Activated B cell treated with CpG ODN at 0.5 μM for 24 hours (primary cell): ENCODE measurements at regions not wholly inside any gene's neighbourhood (a gene's known extent, or its start where the extent isn't known, plus 50 kb on each side); places are given as distances from the start of the nearest gene placed in this dataset.
"Not testable (repeated sequence)": the region's sequence is repeated elsewhere in the genome, so short reads cannot be mapped to it uniquely, and the experiment has no call there.

Source experiments
- ATAC-seq: fragments of 200-7000 bp; cut with Tn5 transposase; one replicate; pipeline ENCODE4 v1.10.0; 2021; ENCODE audit warnings: low read depth, mild to moderate bottlenecking, moderate library complexity
- CTCF ChIA-PET: fragments of 350-600 bp; sonication (Branson Sonifier 250); formaldehyde crosslinking; loops from one replicate; lab custom pipeline; 2021; ENCODE audit warnings: antibody characterized with exemption; lab: Charles Lee
- POLR2A ChIA-PET: fragments of 350-600 bp; sonication (Branson Sonifier 250); formaldehyde crosslinking; loops from one replicate; lab custom pipeline; 2021; ENCODE audit warnings: antibody characterized with exemption; lab: Charles Lee
- DNase-seq: peaks from one replicate; pipeline ENCODE4 v3.0.0; 2022
- H3K27ac Mint-ChIP-seq: one replicate; pipeline ENCODE4 v1.8.0; 2020; ENCODE audit warnings: mixed read lengths
- H3K27me3 Mint-ChIP-seq: one replicate; pipeline ENCODE4 v1.8.0; 2021; ENCODE audit warnings: mixed read lengths
- H3K36me3 Mint-ChIP-seq: one replicate; pipeline ENCODE4 v1.8.0; 2021; ENCODE audit warnings: low read depth, mixed read lengths
- H3K4me1 Mint-ChIP-seq: one replicate; pipeline ENCODE4 v1.8.0; 2021; ENCODE audit warnings: mixed read lengths
- H3K4me3 Mint-ChIP-seq: one replicate; pipeline ENCODE4 v1.8.0; 2020; ENCODE audit warnings: mild to moderate bottlenecking, mixed read lengths
- H3K9me3 Mint-ChIP-seq: one replicate; pipeline ENCODE4 v1.8.0; 2020; ENCODE audit warnings: mixed read lengths
- CTCF ChIP-seq: fragments of 200-600 bp; IDR thresholded peaks from one replicate; pipeline ENCODE4 v1.8.0; 2022; ENCODE audit warnings: antibody characterized with exemption, mild to moderate bottlenecking
- intact Hi-C: fragments of 100-400 bp; cut with micrococcal nuclease; formaldehyde crosslinking; loops from one replicate; pipeline ENCODE4 v1.15.1; 2024

GRCh38 chr6:50555982-50556381 is 157.3 kb upstream of the TFAP2D start:
- no peak for DNase-seq
- H3K4me1 Mint-ChIP-seq, result no peaks in the 10 kb centered on the region
- no peaks in the 10 kb centered on the region for H3K36me3 Mint-ChIP-seq
- ChIA-PET POLR2A (no interaction called here), CTCF (no interaction called here)
- H3K4me3 Mint-ChIP-seq, result no peak overlapping the region
- H3K9me3 Mint-ChIP-seq, result peaks cover 7% of the 10 kb centered on the region
- TF ChIP-seq CTCF, result no peak
- no peaks in the 10 kb centered on the region for H3K27me3 Mint-ChIP-seq
- intact Hi-C loops, result no loop called here
- ATAC-seq, result no peak
- H3K27ac Mint-ChIP-seq, result no peak overlapping the region

- H3K4me1 Mint-ChIP-seq, result no peaks in the 10 kb centered on the region
- DNase-seq (no peak), ATAC-seq (no peak)
- no peak overlapping the region for H3K4me3 Mint-ChIP-seq
- no peaks in the 10 kb centered on the region for H3K36me3 Mint-ChIP-seq
- no peak overlapping the region for H3K27ac Mint-ChIP-seq
- no peaks in the 10 kb centered on the region for H3K27me3 Mint-ChIP-seq
- CTCF ChIA-PET, result no interaction called here
- POLR2A ChIA-PET, result no interaction called here
- peaks cover 2% of the 10 kb centered on the region for H3K9me3 Mint-ChIP-seq
- intact Hi-C loops, result no loop called here
- TF ChIP-seq CTCF, result no peak
These were observed 148.3 kb upstream of the TFAP2D start for GRCh38 chr6:50565004-50565403.

GRCh38 chr6:50571230-50571629 is 142.1 kb upstream of the TFAP2D start:
- H3K4me1 Mint-ChIP-seq, H3K27ac Mint-ChIP-seq, DNase-seq, CTCF ChIA-PET, H3K36me3 Mint-ChIP-seq, POLR2A ChIA-PET, H3K27me3 Mint-ChIP-seq, intact Hi-C loops, H3K4me3 Mint-ChIP-seq, ATAC-seq, H3K9me3 Mint-ChIP-seq: not testable (repeated sequence)

GRCh38 chr6:50585441-50586330 is 127.6 kb upstream of the TFAP2D start:
- Mint-ChIP-seq H3K4me1 (no peaks in the 10 kb centered on the region), H3K9me3 (no peaks in the 10 kb centered on the region), H3K27me3 (no peaks in the 10 kb centered on the region), H3K27ac (no peak overlapping the region), H3K36me3 (no peaks in the 10 kb centered on the region), H3K4me3 (no peak overlapping the region)
- TF ChIP-seq CTCF, result no peak
- POLR2A ChIA-PET, result no interaction called here
- intact Hi-C loops, result no loop called here
- no peak for ATAC-seq
- no peak for DNase-seq
- CTCF ChIA-PET, result no interaction called here

GRCh38 chr6:50586331-50586675 is 127.0 kb upstream of the TFAP2D start:
- POLR2A ChIA-PET, result no interaction called here
- ATAC-seq (no peak), DNase-seq (no peak)
- Mint-ChIP-seq H3K4me3 (no peak overlapping the region), H3K27ac (no peak overlapping the region), H3K36me3 (no peaks in the 10 kb centered on the region), H3K27me3 (no peaks in the 10 kb centered on the region), H3K9me3 (no peaks in the 10 kb centered on the region), H3K4me1 (no peaks in the 10 kb centered on the region)
- intact Hi-C loops, result no loop called here
- CTCF ChIA-PET, result no interaction called here
- no peak for TF ChIP-seq CTCF
